HG02798 (cell line): ENCODE measurements at regions not wholly inside any gene's neighbourhood (a gene's known extent, or its start where the extent isn't known, plus 50 kb on each side); places are given as distances from the start of the nearest gene placed in this dataset.
"Not testable (repeated sequence)": the region's sequence is repeated elsewhere in the genome, so short reads cannot be mapped to it uniquely, and the experiment has no call there.

ENCODE experiments used
- ATAC-seq: cut with Tn5 transposase; IDR thresholded peaks from one replicate; pipeline ENCODE4 v1.9.1; 2021; ENCODE audit warnings: mild to moderate bottlenecking; ENCODE audit not compliant: unreplicated experiment, poor library complexity

GRCh38 chr18:46179306-46179705, 75.1 kb downstream of the HAUS1 start:
- ATAC-seq = no peak

DNA sequence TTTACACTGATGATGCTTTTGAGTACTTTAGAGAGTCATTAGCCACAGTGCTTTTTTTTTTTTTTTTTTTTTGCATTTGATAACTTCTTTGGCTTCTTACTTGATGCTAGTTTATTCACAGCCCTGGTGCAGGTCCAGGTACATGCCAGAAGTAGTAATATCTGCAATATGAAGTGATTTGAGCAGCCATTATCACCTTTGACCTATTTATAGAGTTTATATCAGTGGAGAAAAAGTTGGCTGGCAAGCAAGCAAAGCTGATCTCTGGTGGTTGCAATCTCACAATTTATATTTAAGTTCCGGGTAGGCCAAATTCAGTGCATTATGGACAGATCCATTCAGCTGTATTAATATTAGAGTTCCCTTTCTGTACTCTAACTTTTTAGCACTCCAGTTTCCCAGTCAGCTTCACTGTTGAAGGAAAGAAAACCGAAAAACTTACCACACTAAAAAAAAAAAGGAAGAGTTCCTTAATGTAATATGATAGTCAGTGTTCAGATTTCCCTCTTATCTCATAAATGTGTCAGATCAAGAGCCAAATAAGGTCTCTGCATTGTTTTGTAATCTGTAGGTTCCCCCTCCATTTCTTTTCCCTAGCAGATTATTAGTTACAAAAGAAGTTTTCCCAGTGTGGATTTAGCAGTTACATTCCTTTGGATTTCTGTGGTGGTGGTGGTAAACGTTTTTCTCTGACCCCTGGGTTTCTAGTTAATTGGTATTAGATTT, 78.6 kb downstream of the HAUS1 start:
- ATAC-seq = no peak

- not testable (repeated sequence) for ATAC-seq
Measured at GRCh38 chr18:46184296-46184695, 80.1 kb downstream of the HAUS1 start.

DNA sequence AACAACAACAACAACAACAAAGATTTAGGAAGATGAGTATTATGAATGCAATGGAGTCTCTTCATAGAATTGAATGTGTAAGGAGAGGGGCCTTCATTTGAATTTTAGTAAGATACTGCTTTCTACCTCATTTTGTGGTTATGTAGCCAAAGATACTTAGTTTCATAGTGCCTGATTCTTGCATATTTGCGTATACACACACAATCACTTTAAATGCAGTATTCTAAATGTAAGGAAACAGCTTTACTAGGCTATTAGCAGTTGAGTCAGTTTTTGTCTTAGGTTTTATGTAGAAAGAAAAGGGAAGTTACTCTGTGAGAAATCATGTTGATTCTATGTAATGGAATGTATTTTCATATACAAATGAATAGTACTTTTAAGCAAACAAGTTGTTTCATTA, 80.5 kb downstream of the HAUS1 start:
- ATAC-seq = no peak

GRCh38 chr18:46190667-46191066, 86.5 kb downstream of the HAUS1 start:
- ATAC-seq = no peak

DNA sequence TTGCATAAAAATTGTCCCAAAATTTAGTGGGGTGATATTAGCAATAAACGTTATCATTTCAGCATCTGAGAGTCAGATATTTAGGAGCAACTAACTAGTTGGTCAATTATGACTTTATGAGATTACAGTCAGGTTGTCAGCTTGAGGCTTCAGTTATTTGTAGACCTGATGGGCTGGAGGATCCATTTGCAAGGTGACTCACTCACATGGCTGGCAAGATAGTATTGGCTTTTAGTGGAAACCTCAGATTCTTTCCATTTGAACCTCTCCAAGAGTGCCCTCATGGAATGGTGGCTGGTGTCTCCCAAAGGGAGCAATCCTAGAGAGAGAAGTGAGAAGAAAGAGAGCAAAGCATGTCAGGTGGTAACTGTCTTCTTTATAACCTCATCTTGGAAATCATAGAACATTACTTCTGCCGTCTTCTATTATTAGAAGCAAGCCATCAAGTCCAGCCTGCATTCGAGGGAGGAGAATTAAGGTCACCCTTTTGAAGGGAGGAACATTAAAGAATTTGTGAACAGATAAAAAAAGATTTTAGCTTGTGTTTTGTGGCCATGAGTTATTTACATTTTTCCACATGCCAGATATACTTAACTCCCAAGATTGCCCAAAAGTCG, 92.5 kb downstream of the HAUS1 start:
- no peak for ATAC-seq

- ATAC-seq = no peak
Measured at GRCh38 chr18:46199515-46200147, 95.4 kb downstream of the HAUS1 start.

- not testable (repeated sequence) for ATAC-seq
Measured at GRCh38 chr18:46200178-46201055, 96.2 kb downstream of the HAUS1 start.

DNA sequence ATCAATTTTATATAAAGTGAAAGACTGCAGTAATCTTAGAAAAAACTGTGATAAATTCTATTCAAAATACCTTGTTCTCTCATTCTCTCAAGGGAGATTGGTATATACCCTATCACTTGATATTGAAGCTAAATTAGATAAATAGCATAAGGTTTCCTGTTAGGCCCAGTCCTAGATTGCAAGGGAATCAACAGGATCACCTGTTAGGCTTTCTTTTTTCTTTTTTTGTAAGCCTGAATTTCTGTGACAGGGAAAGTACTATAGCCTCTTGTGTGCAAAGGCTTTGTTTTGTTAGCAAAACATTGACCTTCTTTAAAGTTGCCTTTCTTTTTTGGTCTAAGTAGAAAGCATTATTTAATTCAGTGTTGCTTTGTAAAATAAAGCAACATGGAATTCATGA, 100.0 kb downstream of the HAUS1 start:
- ATAC-seq = no peak

- no peak for ATAC-seq
Measured at GRCh38 chr18:46207985-46208384, 103.8 kb downstream of the HAUS1 start.

- ATAC-seq = no peak
Measured at GRCh38 chr18:46209161-46209560, 105.0 kb downstream of the HAUS1 start.

GRCh38 chr18:46211816-46212215, 107.6 kb downstream of the HAUS1 start:
- ATAC-seq = no peak

DNA sequence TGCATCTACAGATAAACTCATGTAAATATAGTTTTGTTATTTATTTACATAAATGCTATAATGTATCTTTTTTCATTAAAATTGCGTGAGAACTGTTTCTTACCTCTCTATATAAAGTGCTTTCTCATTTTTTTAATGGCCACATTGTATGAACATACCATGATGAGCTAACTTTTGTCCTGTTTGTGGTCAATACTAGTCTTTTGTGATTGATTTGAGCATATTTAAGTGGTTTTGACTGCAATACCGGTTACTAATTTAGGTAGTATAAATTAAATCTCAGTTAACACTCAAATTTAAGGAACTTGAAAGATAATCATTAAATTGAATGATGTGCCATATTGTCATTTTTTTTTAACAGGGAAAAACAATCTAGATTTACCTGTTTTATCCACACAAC, 108.2 kb downstream of the HAUS1 start:
- no peak for ATAC-seq

DNA sequence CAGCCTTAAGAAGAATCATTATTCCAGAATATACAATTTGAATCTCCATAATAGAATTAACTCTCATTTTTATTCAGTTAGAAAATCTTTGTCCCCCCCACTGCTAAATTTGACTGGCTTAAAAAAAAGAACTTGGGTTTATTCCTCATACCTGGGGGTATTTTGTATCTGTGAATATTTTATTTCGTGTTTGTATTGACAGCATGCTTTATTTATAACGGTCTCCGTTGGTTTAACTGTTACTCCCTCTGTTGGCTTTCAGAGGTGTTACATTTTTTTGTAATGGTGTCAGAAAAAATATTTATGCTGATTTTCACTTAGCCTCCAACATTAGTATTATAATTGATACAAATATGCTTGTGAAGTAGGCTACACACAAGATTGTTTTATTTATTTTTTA, 109.1 kb downstream of the HAUS1 start:
- no peak for ATAC-seq

GRCh38 chr18:46214435-46214834, 110.2 kb downstream of the HAUS1 start:
- no peak for ATAC-seq

DNA sequence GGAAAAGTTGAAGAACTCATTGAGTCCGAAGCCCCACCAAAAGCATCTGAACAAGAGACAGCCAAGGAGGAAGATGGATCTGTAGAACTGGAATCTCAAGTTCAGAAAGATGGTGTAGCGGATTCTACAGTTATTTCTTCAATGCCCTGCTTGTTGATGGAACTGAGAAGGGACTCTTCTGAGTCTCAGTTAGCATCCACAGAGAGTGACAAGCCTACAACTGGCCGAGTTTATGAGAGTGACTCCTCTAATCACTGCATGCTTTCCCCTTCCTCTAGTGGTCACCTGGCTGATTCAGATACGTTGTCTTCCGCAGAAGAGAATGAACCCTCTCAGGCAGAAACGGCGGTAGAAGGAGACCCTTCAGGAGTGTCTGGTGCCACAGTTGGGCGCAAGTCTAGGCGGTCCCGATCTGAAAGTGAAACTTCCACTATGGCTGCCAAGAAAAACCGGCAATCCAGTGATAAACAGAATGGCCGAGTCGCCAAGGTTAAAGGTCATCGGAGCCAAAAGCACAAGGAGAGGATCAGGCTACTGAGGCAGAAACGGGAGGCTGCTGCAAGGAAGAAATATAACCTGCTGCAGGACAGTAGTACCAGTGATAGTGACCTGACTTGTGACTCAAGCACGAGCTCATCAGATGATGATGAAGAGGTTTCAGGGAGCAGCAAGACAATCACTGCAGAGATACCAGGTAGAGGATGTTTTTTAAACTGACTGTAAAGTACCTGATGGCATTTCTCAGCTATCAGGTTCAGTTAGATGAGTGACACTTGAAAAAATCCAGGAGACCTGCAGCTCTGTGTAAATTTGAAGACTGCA, 111.9 kb downstream of the HAUS1 start:
- no peak for ATAC-seq

GRCh38 chr18:46220116-46220515, 115.9 kb downstream of the HAUS1 start:
- ATAC-seq = no peak

- no peak for ATAC-seq
Measured at GRCh38 chr18:46222093-46222492, 117.9 kb downstream of the HAUS1 start.

GRCh38 chr18:46222710-46223360, 118.7 kb downstream of the HAUS1 start:
- no peak for ATAC-seq
